NCI-H226 (cell line): ENCODE measurements at regions not wholly inside any gene's neighbourhood (a gene's known extent, or its start where the extent isn't known, plus 50 kb on each side); places are given as distances from the start of the nearest gene placed in this dataset.
"Not testable (repeated sequence)": the region's sequence is repeated elsewhere in the genome, so short reads cannot be mapped to it uniquely, and the experiment has no call there.

ENCODE experiments used
- DNase-seq: peaks from one replicate; pipeline ENCODE4 v3.0.0-alpha.2; 2015

DNA sequence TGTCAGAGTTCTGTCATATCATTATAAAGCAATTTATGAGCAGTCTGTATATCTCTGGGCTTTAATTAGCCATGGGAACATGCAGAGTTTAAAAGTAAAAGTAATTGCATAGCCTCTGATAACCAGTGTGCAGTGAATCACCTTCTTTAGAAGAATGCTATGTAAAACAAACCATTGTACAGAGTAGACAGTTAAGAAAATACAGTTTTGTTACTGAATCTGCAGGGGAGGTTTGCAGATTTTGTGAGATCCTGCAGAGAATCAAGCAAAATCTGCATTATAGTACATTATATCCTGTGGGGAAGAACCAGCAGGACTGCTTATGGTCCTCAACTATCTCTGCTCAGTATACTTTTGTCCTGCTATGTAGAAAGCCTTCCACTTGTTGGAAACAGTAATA, 396.2 kb upstream of the NAALADL2 start:
- no peak for DNase-seq

DNA sequence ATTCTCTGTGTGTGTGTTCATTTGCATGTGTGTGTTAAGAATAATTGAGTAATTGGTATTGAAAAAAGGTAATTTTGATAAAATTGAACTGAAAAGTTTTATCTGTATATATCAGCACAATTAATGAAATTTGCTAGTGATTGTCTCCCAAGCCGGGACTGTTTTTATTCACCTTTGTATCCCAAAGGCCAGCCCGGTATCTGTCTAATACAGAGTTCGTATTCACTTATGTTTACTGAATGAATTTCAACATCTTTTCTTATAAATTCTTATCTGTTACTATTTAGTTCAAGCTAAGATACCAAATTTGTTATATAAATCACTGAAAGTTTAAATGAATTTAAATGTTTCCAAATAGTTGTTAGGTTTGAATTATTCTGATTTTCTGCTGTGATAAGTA, 394.0 kb upstream of the NAALADL2 start:
- no peak for DNase-seq

- DNase-seq, result no peak
These were observed 392.6 kb upstream of the NAALADL2 start for GRCh38 chr3:174466471-174467054.

DNA sequence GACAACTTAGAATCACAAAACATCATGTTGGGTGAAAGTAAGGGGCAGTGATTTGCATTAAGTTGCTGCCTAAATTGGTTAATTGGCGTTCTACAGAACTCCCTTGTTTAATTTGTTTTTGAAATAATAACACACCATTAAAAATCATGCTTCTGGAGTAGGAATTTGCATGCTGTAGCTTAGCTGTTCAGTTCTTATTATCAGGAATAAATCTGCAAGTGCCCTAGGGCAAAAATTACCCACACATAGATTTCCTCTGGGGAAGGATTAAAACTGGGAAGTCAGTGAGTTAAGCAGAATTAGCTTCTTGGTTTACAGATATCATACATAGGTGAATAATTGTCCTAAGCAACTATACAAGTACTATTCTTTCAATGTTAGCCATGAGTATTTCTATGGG, 381.6 kb upstream of the NAALADL2 start:
- no peak for DNase-seq

- DNase-seq, result no peak
These were observed 378.4 kb upstream of the NAALADL2 start for GRCh38 chr3:174480767-174481166.

DNA sequence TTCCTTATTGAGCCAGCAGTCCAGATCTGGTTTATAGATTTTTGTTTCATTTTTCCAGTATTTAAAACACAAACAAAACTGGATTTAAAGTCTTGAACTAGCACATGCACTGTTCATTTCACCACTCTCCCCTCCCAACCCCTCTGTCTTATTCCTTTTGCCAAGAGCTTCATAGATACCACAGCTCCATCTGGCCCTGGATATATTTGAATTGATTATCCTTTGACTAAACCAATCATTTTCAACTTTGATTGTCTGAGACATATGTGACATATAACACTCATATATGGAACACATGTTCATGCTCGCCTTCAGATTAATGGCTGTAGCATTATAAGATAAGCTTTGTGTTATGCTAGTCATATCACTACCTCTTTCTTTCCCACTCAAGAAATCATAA, 376.6 kb upstream of the NAALADL2 start:
- no peak for DNase-seq

GRCh38 chr3:174483254-174483653, 375.9 kb upstream of the NAALADL2 start:
- DNase-seq, result no peak

GRCh38 chr3:174483856-174484255, 375.3 kb upstream of the NAALADL2 start:
- DNase-seq, result not testable (repeated sequence)

GRCh38 chr3:174488527-174488926, 370.6 kb upstream of the NAALADL2 start:
- DNase-seq, result no peak

GRCh38 chr3:174495311-174495710, 363.8 kb upstream of the NAALADL2 start:
- DNase-seq, result no peak

GRCh38 chr3:174495928-174496327, 363.2 kb upstream of the NAALADL2 start:
- DNase-seq, result no peak

DNA sequence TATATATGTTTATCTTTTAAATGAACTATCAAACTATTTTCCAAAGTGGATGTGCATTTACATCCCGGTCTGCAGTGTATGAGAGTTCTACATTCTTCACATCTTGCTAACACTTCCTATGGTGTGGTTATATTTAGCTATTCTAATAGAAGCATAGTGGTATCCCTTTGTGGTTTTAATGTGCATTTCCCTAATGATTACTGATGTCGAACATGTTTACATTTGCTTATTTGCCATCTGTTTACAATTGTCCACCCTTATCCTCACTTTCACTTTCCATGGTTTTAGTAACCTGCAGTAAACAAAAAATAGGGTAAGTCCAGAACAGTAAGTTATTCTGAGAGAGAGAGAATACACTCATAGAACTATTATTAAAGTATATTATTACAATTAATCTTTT, 360.5 kb upstream of the NAALADL2 start:
- no peak for DNase-seq

DNA sequence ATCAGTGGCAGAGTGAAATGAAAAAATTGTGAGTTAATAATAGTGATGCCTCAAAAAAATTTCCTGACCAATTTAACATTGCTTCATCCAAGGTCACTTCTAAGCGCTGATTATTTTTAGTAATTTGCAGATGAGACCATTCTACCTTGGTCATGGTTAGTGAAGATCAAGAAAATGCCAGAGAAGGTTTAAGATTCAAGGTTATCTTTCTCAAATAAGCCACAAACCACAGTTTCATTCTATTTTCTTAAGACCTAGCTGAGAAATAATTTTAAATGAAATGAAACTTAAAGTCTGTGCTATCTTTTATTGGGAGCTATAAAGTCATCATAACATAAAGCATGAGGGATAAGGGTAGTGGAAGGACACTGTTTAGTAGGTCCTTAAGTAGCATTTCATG, 353.9 kb upstream of the NAALADL2 start:
- DNase-seq, result no peak

GRCh38 chr3:174524203-174524602, 334.9 kb upstream of the NAALADL2 start:
- no peak for DNase-seq

DNA sequence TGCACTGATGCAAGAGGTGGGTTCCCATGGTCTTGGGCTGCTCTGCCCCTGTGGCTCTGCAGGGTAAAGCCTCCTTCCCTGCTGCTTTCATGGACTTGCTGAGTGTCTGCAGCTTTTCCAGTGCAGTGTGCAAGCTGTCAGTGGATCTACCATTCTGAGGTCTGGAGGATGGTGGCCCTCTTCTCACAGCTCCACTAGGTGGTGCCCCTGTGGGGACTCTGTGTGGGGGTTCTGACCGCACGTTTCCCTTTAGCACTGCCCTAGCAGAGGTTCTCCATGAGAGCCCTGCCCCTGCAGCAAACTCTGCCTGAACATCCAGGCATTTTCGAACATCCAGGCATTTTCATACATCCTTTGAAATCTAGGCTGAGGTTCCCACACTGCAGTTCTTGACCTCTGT, 329.8 kb upstream of the NAALADL2 start:
- DNase-seq, result no peak

DNA sequence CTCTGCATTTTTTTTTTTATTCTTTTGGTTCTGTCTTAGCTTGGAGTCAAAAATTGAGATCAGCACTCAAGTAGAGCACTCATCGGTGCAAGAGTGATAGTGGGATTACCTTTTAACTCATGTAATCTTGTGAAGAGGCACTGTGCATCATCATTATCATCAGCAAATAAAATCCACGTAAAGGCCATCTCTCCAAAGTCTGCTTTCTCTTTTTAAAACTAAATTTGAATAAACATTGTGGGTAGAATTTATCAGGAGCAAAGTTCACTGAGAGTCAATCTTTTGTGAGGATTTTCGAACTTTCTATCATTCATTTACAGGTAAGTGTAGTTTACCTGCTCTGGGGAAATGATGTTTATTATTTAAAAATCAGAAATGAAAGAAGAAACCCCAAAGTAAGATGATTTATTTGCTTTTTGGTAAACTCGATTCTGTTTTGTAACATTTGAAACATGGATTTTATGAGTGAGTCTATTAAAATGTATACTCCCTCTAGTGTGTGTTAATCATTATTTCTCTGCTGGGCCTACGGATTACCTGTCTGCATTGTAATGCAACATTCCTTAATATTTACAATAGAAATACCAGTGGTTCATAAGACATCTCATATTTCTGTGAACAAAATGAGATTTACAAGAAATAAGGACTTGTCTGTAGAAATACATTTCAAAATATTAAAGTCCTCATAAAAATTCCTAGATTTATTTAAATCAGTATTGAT, 327.7 kb upstream of the NAALADL2 start:
- no peak for DNase-seq

- DNase-seq, result no peak
These were observed 326.9 kb upstream of the NAALADL2 start for GRCh38 chr3:174532216-174532615.

GRCh38 chr3:174532776-174533175, 326.4 kb upstream of the NAALADL2 start:
- DNase-seq, result no peak

- peak; percentile 66 for DNase-seq
These were observed 325.8 kb upstream of the NAALADL2 start for GRCh38 chr3:174533286-174533685.

- no peak for DNase-seq
These were observed 322.8 kb upstream of the NAALADL2 start for GRCh38 chr3:174536319-174536718.

DNA sequence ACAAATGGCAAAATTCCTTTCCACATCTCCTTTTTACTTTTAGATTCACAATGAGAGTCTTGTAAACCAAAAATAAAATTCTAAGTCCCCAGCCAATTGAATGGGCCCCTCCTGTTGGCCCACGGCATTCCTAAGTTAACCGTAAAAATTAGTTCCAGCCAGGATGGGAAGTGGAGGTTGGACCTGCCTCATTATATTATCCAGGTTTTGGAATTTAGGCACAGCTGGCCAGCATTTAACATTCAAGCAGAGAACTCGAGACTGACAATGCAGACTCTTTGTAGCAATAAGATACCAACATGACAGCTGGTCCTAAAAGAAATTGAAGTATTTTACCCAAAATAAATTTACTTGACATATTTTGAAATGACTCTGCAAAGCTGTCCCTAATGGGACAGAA, 321.0 kb upstream of the NAALADL2 start:
- DNase-seq, result no peak

- DNase-seq, result no peak
These were observed 318.8 kb upstream of the NAALADL2 start for GRCh38 chr3:174540116-174540908.

GRCh38 chr3:174541708-174542315, 317.3 kb upstream of the NAALADL2 start:
- DNase-seq, result no peak
